ENCODE measurements at regions not wholly inside any gene's neighbourhood (a gene's known extent, or its start where the extent isn't known, plus 50 kb on each side); places are given as distances from the start of the nearest gene placed in this dataset.

GRCh38 chr5:117191251-117191650 is 616.6 kb upstream of the SEMA6A start (continued):
- TF ChIP-seq IRF1 (CRISPR knock-in tag; IDR thresholded peaks at IDR 0.05), result no peak
- no peak for TF ChIP-seq ZNF416 (CRISPR knock-in tag; IDR thresholded peaks at IDR 0.05)
- TF ChIP-seq TCF7 (CRISPR knock-in tag; IDR thresholded peaks at IDR 0.05; ENCODE audit: low read depth), result no peak
- no peak for TF ChIP-seq ZNF138 (CRISPR knock-in tag; conservative IDR thresholded peaks at IDR 0.05)
- TF ChIP-seq EMX1 (CRISPR knock-in tag; IDR thresholded peaks at IDR 0.05), result no peak

GRCh38 chr5:117189784-117190183 is 615.2 kb upstream of the SEMA6A start:
- DNase-seq (ENCODE audit: low spot score) (no peak), ATAC-seq (no peak)
- TF ChIP-seq E2F4 (CRISPR knock-in tag; IDR thresholded peaks at IDR 0.05; ENCODE audit: borderline replicate concordance, low read depth), result no peak
- CTCF ChIA-PET, result interaction anchor here (0.7 kb wide), 1 partner anchor 157 kb away, joined by 3 read pairs; no protein-coding TSS in a partner anchor
- H3K4me1 Mint-ChIP-seq, result peaks cover 10% of the 10 kb centered on the region
- H3K9me3 Mint-ChIP-seq, result peaks cover 13% of the 10 kb centered on the region
- H3K4me3 Mint-ChIP-seq, result no peak overlapping the region
- POLR2A ChIA-PET, result no interaction called here
- peaks cover 4% of the 10 kb centered on the region; the same call in 1 of the 2 replicates for H3K36me3 Mint-ChIP-seq
- H3K27ac Mint-ChIP-seq, result no peak overlapping the region
- no peaks in the 10 kb centered on the region for H3K27me3 Mint-ChIP-seq (ENCODE audit: low read depth)

GRCh38 chr5:117188211-117188610 is 613.6 kb upstream of the SEMA6A start:
- H3K27ac Mint-ChIP-seq, result no peak overlapping the region
- peaks cover 3% of the 10 kb centered on the region; the same call in 1 of the 2 replicates for H3K27me3 Mint-ChIP-seq (ENCODE audit: low read depth)
- no peak overlapping the region for H3K4me3 Mint-ChIP-seq
- H3K36me3 Mint-ChIP-seq, result no peaks in the 10 kb centered on the region
- ChIA-PET POLR2A (no interaction called here), CTCF (no interaction called here)
- H3K4me1 Mint-ChIP-seq, result peaks cover 10% of the 10 kb centered on the region
- ATAC-seq (no peak), DNase-seq (ENCODE audit: low spot score) (no peak)
- peaks cover 4% of the 10 kb centered on the region; the same call in 1 of the 2 replicates for H3K9me3 Mint-ChIP-seq
- TF ChIP-seq ATF2 (CRISPR knock-in tag; IDR thresholded peaks at IDR 0.05; ENCODE audit: borderline replicate concordance, low read depth), result no peak
- no peak for TF ChIP-seq CTCF (IDR thresholded peaks at IDR 0.05)
- no peak for TF ChIP-seq ARID4B (CRISPR knock-in tag; IDR thresholded peaks at IDR 0.05; ENCODE audit: borderline replicate concordance)
- no peak for TF ChIP-seq CDX4 (CRISPR knock-in tag; IDR thresholded peaks at IDR 0.05; ENCODE audit: borderline replicate concordance)
- TF ChIP-seq ZNF138 (CRISPR knock-in tag; conservative IDR thresholded peaks at IDR 0.05), result no peak
- TF ChIP-seq RORB (CRISPR knock-in tag; IDR thresholded peaks at IDR 0.05), result no peak
- TF ChIP-seq E2F1 (CRISPR knock-in tag; IDR thresholded peaks at IDR 0.05), result no peak
- no peak for TF ChIP-seq CBFB (CRISPR knock-in tag; IDR thresholded peaks at IDR 0.05; ENCODE audit: low read depth)
- no peak for TF ChIP-seq MXD4 (CRISPR knock-in tag; IDR thresholded peaks at IDR 0.05; ENCODE audit: borderline replicate concordance)
- no peak for TF ChIP-seq JAZF1 (CRISPR knock-in tag; IDR thresholded peaks at IDR 0.05)
- no peak for TF ChIP-seq ZBTB43 (CRISPR knock-in tag; IDR thresholded peaks at IDR 0.05)
- TF ChIP-seq ZNF121 (CRISPR knock-in tag; IDR thresholded peaks at IDR 0.05), result no peak
- TF ChIP-seq ELF4 (CRISPR knock-in tag; IDR thresholded peaks at IDR 0.05; ENCODE audit: low read depth), result no peak
- TF ChIP-seq HMGA2 (CRISPR knock-in tag; IDR thresholded peaks at IDR 0.05), result no peak
- TF ChIP-seq GTF2I (CRISPR knock-in tag; conservative IDR thresholded peaks at IDR 0.05), result no peak
